ENCODE measurements at regions not wholly inside any gene's neighbourhood (a gene's known extent, or its start where the extent isn't known, plus 50 kb on each side); places are given as distances from the start of the nearest gene placed in this dataset.
"Not testable (repeated sequence)": the region's sequence is repeated elsewhere in the genome, so short reads cannot be mapped to it uniquely, and the experiment has no call there.

DNA sequence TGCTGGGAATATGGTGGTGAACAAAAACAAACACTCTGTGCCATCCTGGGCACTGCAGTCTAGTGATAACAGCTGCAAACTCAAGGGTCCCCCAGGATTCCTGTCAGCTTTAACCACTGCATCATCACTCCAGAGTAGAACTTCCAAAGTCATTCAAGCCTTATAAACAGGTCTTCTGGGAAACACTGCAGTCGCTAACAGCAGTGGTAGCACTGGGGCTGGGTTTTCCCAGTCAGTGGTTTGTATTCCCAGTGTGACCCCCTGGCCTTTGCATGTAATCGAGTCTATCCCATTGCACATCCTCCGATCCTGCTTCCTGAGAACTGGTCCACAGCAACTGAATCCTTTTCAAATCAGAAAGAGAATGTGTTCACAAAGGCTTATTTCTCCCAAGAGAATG is 623.5 kb downstream of the EDEM1 start:
- DNase-seq (no peak), ATAC-seq (no peak)
- intact Hi-C loops (cut with micrococcal nuclease) = no loop called here

DNA sequence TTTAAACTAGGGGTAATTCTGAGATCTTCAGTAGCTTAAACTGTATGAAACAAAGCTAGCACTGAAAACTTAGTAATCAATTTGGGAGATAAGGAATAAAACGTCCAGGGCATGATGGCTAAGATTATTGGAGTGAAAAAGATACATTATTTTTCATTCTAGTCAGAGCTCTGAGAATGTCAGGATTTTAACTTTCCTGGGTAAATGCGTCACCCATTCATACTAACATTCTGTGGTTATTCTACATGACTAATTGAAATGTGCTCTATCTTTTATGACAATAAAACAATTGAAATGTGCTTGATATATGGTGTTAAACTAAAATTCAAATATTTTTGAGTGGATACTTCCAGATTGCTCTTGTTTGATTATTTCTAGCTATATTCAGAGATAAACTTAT is 626.0 kb downstream of the EDEM1 start:
- no peak for ATAC-seq
- intact Hi-C loops (cut with micrococcal nuclease) = no loop called here
- DNase-seq = no peak

DNA sequence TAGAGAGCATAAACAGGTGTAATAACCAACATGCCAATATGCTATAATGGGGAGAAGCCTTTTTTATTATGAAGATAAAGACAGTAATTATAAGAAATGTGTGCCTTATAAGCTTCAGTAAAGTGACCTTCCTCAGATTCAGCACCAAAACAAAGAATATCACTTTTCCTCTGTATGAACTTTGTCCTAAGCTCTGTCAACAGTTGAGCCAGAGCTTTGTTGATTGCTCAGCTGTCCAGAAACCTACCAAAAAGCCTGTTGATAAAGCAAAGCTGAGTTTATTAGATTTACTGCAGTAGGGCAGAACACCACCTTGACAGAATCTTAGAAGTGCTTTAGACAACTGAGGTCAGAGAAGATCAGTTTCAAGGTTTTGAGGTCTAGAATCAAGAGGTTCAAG is 635.3 kb downstream of the EDEM1 start:
- intact Hi-C loops (cut with micrococcal nuclease) = no loop called here
- DNase-seq = no peak
- no peak for ATAC-seq

GRCh38 chr3:5826467-5826866 is 639.0 kb downstream of the EDEM1 start:
- DNase-seq (no peak), ATAC-seq (no peak)
- intact Hi-C loops (cut with micrococcal nuclease) = no loop called here

GRCh38 chr3:5828251-5828650 is 640.7 kb downstream of the EDEM1 start:
- DNase-seq (no peak), ATAC-seq (no peak)
- intact Hi-C loops (cut with micrococcal nuclease) = no loop called here

- DNase-seq = no peak
- intact Hi-C loops (cut with micrococcal nuclease) = no loop called here
- ATAC-seq = no peak
These were observed 652.5 kb downstream of the EDEM1 start for GRCh38 chr3:5840056-5840455.

DNA sequence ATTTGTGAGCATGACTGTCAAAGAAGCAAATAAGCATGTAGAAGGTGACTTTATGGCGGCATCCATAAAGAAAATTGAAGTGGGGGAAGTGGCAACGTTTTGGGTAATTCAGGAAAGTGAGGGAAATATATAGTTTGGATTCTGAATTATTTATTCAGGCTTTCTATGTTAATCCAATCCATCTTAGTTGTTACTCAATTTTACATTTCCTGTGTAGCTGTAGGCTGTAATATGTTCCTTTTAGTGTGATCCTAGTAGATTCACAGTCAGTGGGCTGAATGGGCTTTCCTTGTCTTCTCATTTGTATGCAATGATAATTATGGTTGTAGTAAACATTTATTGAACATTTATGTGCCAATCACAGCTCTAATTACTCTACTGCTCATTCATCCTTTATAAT is 654.1 kb downstream of the EDEM1 start:
- intact Hi-C loops (cut with micrococcal nuclease) = no loop called here
- no peak for DNase-seq

GRCh38 chr3:5846261-5846660 is 658.8 kb downstream of the EDEM1 start:
- no peak for ATAC-seq
- intact Hi-C loops (cut with micrococcal nuclease) = no loop called here
- DNase-seq = no peak

More for the DNA sequence above, 654.1 kb downstream of the EDEM1 start:
- ATAC-seq = no peak

- intact Hi-C loops (cut with micrococcal nuclease) = no loop called here
- no peak for ATAC-seq
- DNase-seq = no peak
These were observed 673.6 kb downstream of the EDEM1 start for GRCh38 chr3:5861151-5861550.

- DNase-seq (no peak), ATAC-seq (no peak)
- intact Hi-C loops (cut with micrococcal nuclease) = no loop called here
These were observed 687.4 kb downstream of the EDEM1 start for GRCh38 chr3:5874931-5875341.

DNA sequence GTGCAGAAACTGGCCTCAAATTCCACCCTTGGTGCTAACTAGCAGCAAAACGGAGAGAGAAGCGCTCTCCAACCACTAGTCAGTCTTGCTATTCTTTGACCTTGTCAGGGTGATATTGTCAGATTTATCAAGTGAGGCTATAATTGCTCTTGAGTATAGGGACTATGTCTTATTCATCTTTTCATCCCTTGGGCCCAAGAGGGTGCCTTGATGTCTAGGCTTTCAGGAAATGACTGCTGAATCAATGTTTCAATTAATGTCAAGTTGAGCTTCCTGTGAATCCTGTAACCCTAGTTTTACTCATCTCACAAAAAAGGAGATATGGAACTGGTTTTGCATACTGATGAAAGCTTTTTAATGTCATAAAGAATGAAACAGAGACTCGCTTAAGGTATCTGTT is 701.3 kb downstream of the EDEM1 start:
- no peak for ATAC-seq
- DNase-seq = no peak
- intact Hi-C loops (cut with micrococcal nuclease) = no loop called here

DNA sequence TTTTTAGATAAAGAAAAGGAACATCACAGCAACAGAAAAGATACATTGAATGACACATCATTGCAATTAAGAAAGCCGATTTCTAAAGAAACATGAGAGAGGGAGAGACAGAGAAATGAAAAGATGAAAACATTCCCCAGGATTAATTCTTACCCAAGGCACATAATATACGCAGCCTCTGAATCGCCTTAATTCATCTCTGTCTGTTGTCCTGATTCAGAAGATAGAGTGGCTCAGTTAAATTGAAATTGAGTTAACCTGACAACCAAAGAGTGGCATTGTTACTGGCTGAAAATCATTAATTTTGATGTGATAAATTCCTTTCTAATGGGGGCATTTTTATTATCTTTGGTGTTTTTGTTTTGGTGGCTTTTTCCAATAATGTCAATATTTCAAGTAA is 701.9 kb downstream of the EDEM1 start:
- intact Hi-C loops (cut with micrococcal nuclease) = no loop called here
- ATAC-seq (no peak), DNase-seq (no peak)

DNA sequence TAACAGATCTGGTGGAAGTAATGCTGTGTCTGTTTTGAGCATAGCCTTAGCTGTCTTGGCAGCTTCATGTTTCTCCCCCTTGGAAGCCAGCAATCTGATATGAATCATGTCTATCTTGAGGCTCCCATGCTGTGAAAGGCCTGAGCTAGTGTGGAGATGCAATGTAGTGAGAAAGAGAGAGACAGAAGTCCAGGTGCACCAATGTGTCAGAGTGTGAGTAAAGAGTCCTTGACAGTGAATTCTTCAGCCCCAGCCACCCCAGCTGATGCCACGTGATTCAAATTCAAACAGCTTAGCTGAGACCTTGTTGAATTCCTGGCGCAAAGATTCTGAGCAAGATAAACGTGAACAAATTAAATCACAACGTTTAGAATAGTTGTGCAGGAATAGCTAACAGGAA is 704.2 kb downstream of the EDEM1 start:
- no peak for DNase-seq
- ATAC-seq = no peak
- intact Hi-C loops (cut with micrococcal nuclease) = no loop called here

DNA sequence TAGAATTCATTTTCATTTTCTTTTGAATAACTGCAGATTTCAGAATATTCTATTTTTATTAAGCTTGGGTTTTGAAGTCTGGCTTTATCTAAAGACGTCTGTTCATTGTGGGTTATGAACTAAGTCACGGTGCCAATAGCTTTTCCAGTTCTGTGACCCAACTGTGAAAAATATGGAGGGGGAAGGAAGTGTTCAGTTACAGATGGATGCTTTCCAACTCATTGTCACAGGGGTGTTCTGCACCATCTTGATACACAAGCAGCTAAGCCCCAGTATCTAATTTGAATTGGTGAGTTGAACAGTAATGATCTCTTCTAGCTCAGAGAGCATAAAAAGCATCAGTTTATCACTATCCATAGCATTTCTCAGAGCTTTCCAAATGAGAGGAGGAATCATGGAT is 710.6 kb downstream of the EDEM1 start:
- intact Hi-C loops (cut with micrococcal nuclease) = no loop called here
- DNase-seq (no peak), ATAC-seq (no peak)

- intact Hi-C loops (cut with micrococcal nuclease) = no loop called here
- ATAC-seq = no peak
These were observed 711.7 kb downstream of the EDEM1 start for GRCh38 chr3:5899014-5899761.

GRCh38 chr3:5917932-5918331 is 730.4 kb downstream of the EDEM1 start:
- intact Hi-C loops (cut with micrococcal nuclease) = no loop called here
- no peak for ATAC-seq

More at GRCh38 chr3:5899014-5899761, 711.7 kb downstream of the EDEM1 start:
- no peak for DNase-seq

DNA sequence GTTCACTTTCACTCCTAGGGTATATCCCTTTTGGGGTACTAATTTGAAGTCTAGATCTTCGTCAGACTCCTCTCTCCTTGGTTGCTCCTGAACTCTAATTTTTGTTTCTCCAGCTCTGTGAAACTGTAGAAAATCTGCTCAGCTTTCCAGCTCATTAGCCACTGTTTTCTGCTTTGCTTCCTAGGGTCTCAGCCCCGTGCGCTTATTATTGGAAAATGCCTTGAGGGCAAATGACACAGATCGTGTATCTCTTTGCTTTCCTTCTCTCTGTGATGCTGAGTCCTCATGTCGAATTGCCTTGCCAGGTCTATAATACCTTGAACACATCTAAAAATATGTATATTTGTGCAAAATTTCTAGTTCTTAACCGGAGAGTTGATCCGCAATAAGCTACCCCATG is 731.1 kb downstream of the EDEM1 start:
- intact Hi-C loops (cut with micrococcal nuclease) = no loop called here
- DNase-seq (no peak), ATAC-seq (no peak)

More at GRCh38 chr3:5917932-5918331, 730.4 kb downstream of the EDEM1 start:
- DNase-seq = no peak

DNA sequence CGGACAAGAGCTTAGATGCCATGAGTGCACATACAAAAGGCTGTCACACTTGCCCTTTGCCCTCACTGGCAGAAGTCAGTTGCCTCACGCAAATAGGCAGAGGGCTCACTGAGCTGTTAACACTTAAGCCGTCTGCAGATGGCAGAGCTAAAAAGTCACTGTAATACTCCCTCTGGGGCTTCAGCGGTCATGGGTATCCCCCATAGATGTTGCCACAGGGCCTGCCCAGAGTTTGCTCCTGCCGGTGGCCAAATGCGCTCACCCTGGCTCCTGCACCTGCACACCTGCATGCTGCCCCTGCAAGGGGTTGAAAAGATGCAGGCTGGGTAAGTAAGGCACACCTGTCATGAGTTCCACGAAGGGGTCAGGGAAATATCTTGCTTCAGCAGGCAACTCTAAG is 741.5 kb downstream of the EDEM1 start:
- ATAC-seq (no peak), DNase-seq (no peak)
- intact Hi-C loops (cut with micrococcal nuclease) = no loop called here

DNA sequence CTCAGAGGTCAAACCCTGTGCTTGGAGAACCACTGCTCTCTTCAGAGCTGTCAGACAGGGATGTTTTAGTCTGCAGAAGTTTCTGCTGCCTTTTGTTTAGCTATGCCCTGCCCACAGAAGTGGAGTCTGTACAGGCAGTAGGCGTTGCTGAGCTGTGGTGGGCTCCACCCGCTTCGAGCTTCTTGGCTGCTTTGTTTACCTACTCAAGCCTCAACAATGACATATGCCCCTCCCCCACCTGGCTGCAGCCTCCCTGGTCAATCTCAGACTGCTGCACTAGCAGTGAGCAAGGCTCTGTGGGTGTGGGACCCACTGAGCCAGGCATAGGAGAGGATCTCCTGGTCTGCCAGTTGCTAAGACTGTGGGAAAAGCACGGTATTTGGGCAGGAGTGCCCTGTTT is 756.6 kb downstream of the EDEM1 start:
- ATAC-seq; intact Hi-C loops (cut with micrococcal nuclease); DNase-seq: not testable (repeated sequence)

- ATAC-seq (no peak), DNase-seq (no peak)
- intact Hi-C loops (cut with micrococcal nuclease) = no loop called here
These were observed 760.6 kb downstream of the EDEM1 start for GRCh38 chr3:5948084-5948483.

DNA sequence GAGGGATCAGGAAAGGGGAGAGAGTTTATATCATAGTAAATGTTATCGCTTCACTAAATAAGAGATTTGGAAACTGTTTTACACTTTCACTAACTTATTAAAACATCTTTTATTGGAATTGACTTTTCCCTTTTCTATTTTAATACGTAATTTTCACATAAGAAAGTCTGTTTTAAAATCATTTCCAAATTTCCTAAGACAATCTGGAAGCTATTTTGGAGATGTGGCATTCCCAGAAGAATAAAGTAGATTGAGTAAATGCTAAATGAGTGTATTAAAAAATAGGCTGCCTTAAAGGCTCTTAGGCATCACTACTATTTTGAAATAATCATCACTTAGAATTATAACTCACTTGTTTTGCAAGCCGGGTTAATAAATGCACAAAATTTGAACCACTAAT is 763.5 kb downstream of the EDEM1 start:
- intact Hi-C loops (cut with micrococcal nuclease) = no loop called here
- DNase-seq (no peak), ATAC-seq (no peak)

GRCh38 chr3:5972586-5972985 is 785.1 kb downstream of the EDEM1 start:
- intact Hi-C loops (cut with micrococcal nuclease) = no loop called here
- DNase-seq (no peak), ATAC-seq (no peak)

All from left ventricle myocardium superior (tissue), 1 donor.